Esophagus muscularis mucosa (tissue), 4 donors: ENCODE measurements at regions not wholly inside any gene's neighbourhood (a gene's known extent, or its start where the extent isn't known, plus 50 kb on each side); places are given as distances from the start of the nearest gene placed in this dataset.

Source experiments
- CTCF ChIP-seq, 3 experiments: fragments of 200-600 bp in 2 of 3; fragments of 450-650 bp in 1 of 3; sonication (generic) in 2 of 3; IDR thresholded peaks; one replicate each; pipeline ENCODE4 v1.5.1; 2017 to 2019; ENCODE audit warnings: antibody characterized with exemption in 3 of 3, mild to moderate bottlenecking in 2 of 3, moderate library complexity in 1 of 3
- EP300 ChIP-seq: sonication (generic); formaldehyde crosslinking; IDR thresholded peaks from one replicate; pipeline ENCODE4 v1.6.1; 2017; ENCODE audit warnings: antibody characterized with exemption
- POLR2A ChIP-seq: fragments of 450-650 bp; IDR thresholded peaks from one replicate; pipeline ENCODE4 v1.6.1; 2017; ENCODE audit warnings: antibody characterized with exemption, moderate library complexity, mild to moderate bottlenecking, low read depth

GRCh38 chr12:40165179-40165578, 59.3 kb upstream of the SLC2A13 start:
- TF ChIP-seq CTCF (IDR thresholded peaks at IDR 0.05) (no peak), POLR2A (no peak), EP300 (no peak)
